ENCODE measurements at regions not wholly inside any gene's neighbourhood (a gene's known extent, or its start where the extent isn't known, plus 50 kb on each side); places are given as distances from the start of the nearest gene placed in this dataset.

- no peak for TF ChIP-seq POLR2A (IDR thresholded peaks at IDR 0.05)
- TF ChIP-seq, protein P1, sequence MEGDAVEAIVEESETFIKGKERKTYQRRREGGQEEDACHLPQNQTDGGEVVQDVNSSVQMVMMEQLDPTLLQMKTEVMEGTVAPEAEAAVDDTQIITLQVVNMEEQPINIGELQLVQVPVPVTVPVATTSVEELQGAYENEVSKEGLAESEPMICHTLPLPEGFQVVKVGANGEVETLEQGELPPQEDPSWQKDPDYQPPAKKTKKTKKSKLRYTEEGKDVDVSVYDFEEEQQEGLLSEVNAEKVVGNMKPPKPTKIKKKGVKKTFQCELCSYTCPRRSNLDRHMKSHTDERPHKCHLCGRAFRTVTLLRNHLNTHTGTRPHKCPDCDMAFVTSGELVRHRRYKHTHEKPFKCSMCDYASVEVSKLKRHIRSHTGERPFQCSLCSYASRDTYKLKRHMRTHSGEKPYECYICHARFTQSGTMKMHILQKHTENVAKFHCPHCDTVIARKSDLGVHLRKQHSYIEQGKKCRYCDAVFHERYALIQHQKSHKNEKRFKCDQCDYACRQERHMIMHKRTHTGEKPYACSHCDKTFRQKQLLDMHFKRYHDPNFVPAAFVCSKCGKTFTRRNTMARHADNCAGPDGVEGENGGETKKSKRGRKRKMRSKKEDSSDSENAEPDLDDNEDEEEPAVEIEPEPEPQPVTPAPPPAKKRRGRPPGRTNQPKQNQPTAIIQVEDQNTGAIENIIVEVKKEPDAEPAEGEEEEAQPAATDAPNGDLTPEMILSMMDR (IDR thresholded peaks at IDR 0.05): no peak
Observed at GRCh38 chr18:54710074-54710899, 118.0 kb upstream of the RAB27B start.
